ENCODE measurements at regions not wholly inside any gene's neighbourhood (a gene's known extent, or its start where the extent isn't known, plus 50 kb on each side); places are given as distances from the start of the nearest gene placed in this dataset.

- Histone ChIP-seq H3K4me1 (ENCODE audit: low read length) (peaks cover 34% of the 10 kb centered on the region), H3K4me3 (ENCODE audit: low read length) (peak overlapping the region; percentile 66), H3K36me3 (replicated peaks; ENCODE audit: low read depth, low read length) (no peaks in the 10 kb centered on the region), H3K9ac (ENCODE audit: low read length) (peak overlapping the region; percentile 52; the same call in 1 of the 2 replicates), H2AFZ (ENCODE audit: low read depth, low read length) (peak overlapping the region; percentile 29; the same call in 1 of the 2 replicates), H4K20me1 (ENCODE audit: insufficient read depth, low read length) (no peaks in the 10 kb centered on the region), H3K27ac (ENCODE audit: low read length) (peak overlapping the region; percentile 50), H3K27me3 (ENCODE audit: low read depth, low read length) (no peaks in the 10 kb centered on the region), H3K4me2 (ENCODE audit: low read length) (peak overlapping the region; percentile 92), H3K9me3 (ENCODE audit: insufficient read depth, low read length) (no peaks in the 10 kb centered on the region), H3K79me2 (ENCODE audit: low read length) (no peaks in the 10 kb centered on the region)
- TF ChIP-seq EZH2phosphoT487 (IDR thresholded peaks at IDR 0.05; ENCODE audit: low read depth): no peak
- no peak for TF ChIP-seq CTCF (IDR thresholded peaks at IDR 0.05; ENCODE audit: low read depth, low read length)
Observed at GRCh38 chr2:225112362-225113126, 70.3 kb upstream of the DOCK10 start.

- H3K4me2 ChIP-seq (ENCODE audit: low read length): no peak overlapping the region
- no peaks in the 10 kb centered on the region for H3K27me3 ChIP-seq (ENCODE audit: low read depth, low read length)
- TF ChIP-seq EZH2phosphoT487 (IDR thresholded peaks at IDR 0.05; ENCODE audit: low read depth): no peak
- TF ChIP-seq CTCF (IDR thresholded peaks at IDR 0.05; ENCODE audit: low read depth, low read length): no peak
Observed at GRCh38 chr2:225108805-225109204, 66.5 kb upstream of the DOCK10 start.

GRCh38 chr2:225104971-225105370 lies 62.7 kb upstream of the DOCK10 start:
- Histone ChIP-seq H4K20me1 (ENCODE audit: insufficient read depth, low read length) (no peaks in the 10 kb centered on the region), H3K79me2 (ENCODE audit: low read length) (no peaks in the 10 kb centered on the region), H3K9me3 (ENCODE audit: insufficient read depth, low read length) (no peaks in the 10 kb centered on the region), H3K9ac (ENCODE audit: low read length) (no peak overlapping the region), H3K27me3 (ENCODE audit: low read depth, low read length) (no peaks in the 10 kb centered on the region), H3K4me1 (ENCODE audit: low read length) (no peaks in the 10 kb centered on the region), H3K4me3 (ENCODE audit: low read length) (no peak overlapping the region), H3K4me2 (ENCODE audit: low read length) (no peak overlapping the region), H2AFZ (ENCODE audit: low read depth, low read length) (no peak overlapping the region), H3K36me3 (replicated peaks; ENCODE audit: low read depth, low read length) (no peaks in the 10 kb centered on the region), H3K27ac (ENCODE audit: low read length) (no peak overlapping the region)
- TF ChIP-seq CTCF (IDR thresholded peaks at IDR 0.05; ENCODE audit: low read depth, low read length): no peak
- no peak for TF ChIP-seq EZH2phosphoT487 (IDR thresholded peaks at IDR 0.05; ENCODE audit: low read depth)

More at GRCh38 chr2:225108805-225109204, 66.5 kb upstream of the DOCK10 start:
- no peak overlapping the region for H3K9ac ChIP-seq (ENCODE audit: low read length)
- peaks cover 20% of the 10 kb centered on the region for H3K4me1 ChIP-seq (ENCODE audit: low read length)
- H3K27ac ChIP-seq (ENCODE audit: low read length): no peak overlapping the region
- no peaks in the 10 kb centered on the region for H3K79me2 ChIP-seq (ENCODE audit: low read length)
- H3K4me3 ChIP-seq (ENCODE audit: low read length): no peak overlapping the region
- no peaks in the 10 kb centered on the region for H3K36me3 ChIP-seq (replicated peaks; ENCODE audit: low read depth, low read length)
- no peak overlapping the region for H2AFZ ChIP-seq (ENCODE audit: low read depth, low read length)
- no peaks in the 10 kb centered on the region for H3K9me3 ChIP-seq (ENCODE audit: insufficient read depth, low read length)
- H4K20me1 ChIP-seq (ENCODE audit: insufficient read depth, low read length): no peaks in the 10 kb centered on the region

GRCh38 chr2:225104321-225104720 lies 62.1 kb upstream of the DOCK10 start:
- Histone ChIP-seq H3K27ac (ENCODE audit: low read length) (no peak overlapping the region), H3K36me3 (replicated peaks; ENCODE audit: low read depth, low read length) (no peaks in the 10 kb centered on the region), H3K27me3 (ENCODE audit: low read depth, low read length) (no peaks in the 10 kb centered on the region), H2AFZ (ENCODE audit: low read depth, low read length) (no peak overlapping the region), H3K9me3 (ENCODE audit: insufficient read depth, low read length) (no peaks in the 10 kb centered on the region), H3K4me3 (ENCODE audit: low read length) (no peak overlapping the region), H3K79me2 (ENCODE audit: low read length) (no peaks in the 10 kb centered on the region), H4K20me1 (ENCODE audit: insufficient read depth, low read length) (no peaks in the 10 kb centered on the region), H3K4me1 (ENCODE audit: low read length) (no peaks in the 10 kb centered on the region), H3K4me2 (ENCODE audit: low read length) (no peak overlapping the region), H3K9ac (ENCODE audit: low read length) (no peak overlapping the region)
- TF ChIP-seq EZH2phosphoT487 (IDR thresholded peaks at IDR 0.05; ENCODE audit: low read depth) (no peak), CTCF (IDR thresholded peaks at IDR 0.05; ENCODE audit: low read depth, low read length) (no peak)

Measured in OCI-LY3 (cell line).